A549 (cell line): ENCODE measurements at regions not wholly inside any gene's neighbourhood (a gene's known extent, or its start where the extent isn't known, plus 50 kb on each side); places are given as distances from the start of the nearest gene placed in this dataset.

Experiments
- ATAC-seq, 2 experiments: fragments of 200-7000 bp in 1 of 2; fragments of >200 bp in 1 of 2; cut with Nextera tagmentation in 1 of 2; cut with Tn5 transposase in 1 of 2; 3 replicates each; pipeline versions ENCODE4 v1.8.0 to v1.9.1; 2018 to 2020; ENCODE audit warnings: mild to moderate bottlenecking in 1 of 2, moderate library complexity in 1 of 2
- CTCF ChIA-PET: fragments of 300-600 bp; sonication (Branson Sonifier 250); formaldehyde crosslinking; extraction: SDS; loops from one replicate; lab custom pipeline; 2021; ENCODE audit warnings: antibody characterized with exemption, inconsistent platforms; lab: Yijun Ruan, JAX
- POLR2A ChIA-PET: fragments of 350-600 bp; formaldehyde crosslinking; extraction: SDS; loops from one replicate; lab custom pipeline; 2021; ENCODE audit warnings: antibody characterized with exemption, inconsistent platforms; lab: Yijun Ruan, JAX
- DNase-seq, 2 experiments: peaks; one replicate each; pipeline versions ENCODE4 v3.0.0 to v3.0.0-alpha.2; 2011 to 2016; ENCODE audit warnings: low read depth in 1 of 2, low spot score in 1 of 2
- FAIRE-seq: peaks from 2 replicates; lab custom pipeline; 2011; peaks lifted over from hg19 to GRCh38; lab: Jason Lieb, UNC
- H3K27ac ChIP-seq, 2 experiments: fragments of >200 bp; sonication (Bioruptor Twin); formaldehyde crosslinking; 3 replicates each; pipeline ENCODE4 v1.5.1; 2016 to 2017
- H3K4me1 ChIP-seq: fragments of >200 bp; sonication (Bioruptor Twin); formaldehyde crosslinking; 3 replicates; pipeline ENCODE4 v1.6.1; 2016
- H3K4me2 ChIP-seq: fragments of >200 bp; sonication (Bioruptor Twin); formaldehyde crosslinking; 3 replicates; pipeline ENCODE4 v1.6.1; 2016
- H3K4me3 ChIP-seq: fragments of >200 bp; sonication (Bioruptor Twin); formaldehyde crosslinking; 3 replicates; pipeline ENCODE4 v1.5.1; 2016
- H3K9me3 ChIP-seq: fragments of >200 bp; sonication (Bioruptor Twin); formaldehyde crosslinking; 3 replicates; pipeline ENCODE4 v1.6.1; 2016
- BCL3 ChIP-seq: fragments of >200 bp; sonication (Bioruptor Twin); formaldehyde crosslinking; IDR thresholded peaks from 3 replicates; pipeline ENCODE4 v1.6.1; 2016
- CEBPB ChIP-seq, 2 experiments: fragments of >200 bp in 1 of 2; sonication (Bioruptor Twin) in 1 of 2; formaldehyde crosslinking in 1 of 2; IDR thresholded peaks; 2 replicates each; pipeline ENCODE4 v1.6.1; 2012 to 2016
- CHD4 ChIP-seq: fragments of 200-600 bp; sonication (generic); IDR thresholded peaks from 2 replicates; pipeline ENCODE4 v1.6.1; 2016; ENCODE audit warnings: antibody characterized with exemption, mild to moderate bottlenecking, borderline replicate concordance
- CTCF ChIP-seq: fragments of >200 bp; sonication (Bioruptor Twin); formaldehyde crosslinking; IDR thresholded peaks from 3 replicates; pipeline ENCODE4 v1.5.1; 2016
- FOXS1 ChIP-seq: fragments of 250-450 bp; sonication (Bioruptor Pico); IDR thresholded peaks from 2 replicates; pipeline ENCODE4 v1.5.0; 2020; ENCODE audit warnings: mild to moderate bottlenecking, moderate library complexity
- GATA3 ChIP-seq: IDR thresholded peaks from 2 replicates; pipeline ENCODE4 v1.6.1; 2012; ENCODE audit warnings: borderline replicate concordance
- HMGXB4 ChIP-seq: fragments of 250-450 bp; sonication (Bioruptor Pico); IDR thresholded peaks from 2 replicates; pipeline ENCODE4 v1.5.0; 2021; ENCODE audit warnings: mild to moderate bottlenecking, moderate library complexity, borderline replicate concordance
- HOXA7 ChIP-seq: fragments of 250-450 bp; sonication (Bioruptor Pico); IDR thresholded peaks from 2 replicates; pipeline ENCODE4 v1.5.0; 2020; ENCODE audit warnings: mild to moderate bottlenecking, moderate library complexity
- HOXB5 ChIP-seq: fragments of 250-450 bp; sonication (Bioruptor Pico); IDR thresholded peaks from 2 replicates; pipeline ENCODE4 v1.5.0; 2020; ENCODE audit warnings: mild to moderate bottlenecking, moderate library complexity
- JUN ChIP-seq, 2 experiments: fragments of >200 bp; sonication (Bioruptor Twin); formaldehyde crosslinking; IDR thresholded peaks; 2 replicates in 1 of 2; 3 replicates in 1 of 2; pipeline ENCODE4 v1.6.1; 2016 to 2017
- MAFK ChIP-seq: fragments of 450-650 bp; IDR thresholded peaks from 2 replicates; pipeline ENCODE4 v1.6.1; 2014; ENCODE audit not compliant: partially characterized antibody
- MYC ChIP-seq: IDR thresholded peaks from 2 replicates; pipeline ENCODE4 v1.6.1; 2012; ENCODE audit warnings: mild to moderate bottlenecking, inconsistent platforms, low read length, improper control_type of control experiment, borderline replicate concordance
- RAD21 ChIP-seq, 2 experiments: fragments of >200 bp in 1 of 2; sonication (Bioruptor Twin) in 1 of 2; formaldehyde crosslinking in 1 of 2; IDR thresholded peaks in 1 of 2; conservative IDR thresholded peaks in 1 of 2; 2 replicates in 1 of 2; 3 replicates in 1 of 2; pipeline ENCODE4 v1.6.1; 2012 to 2018; ENCODE audit warnings: inconsistent platforms in 1 of 2
- SMC3 ChIP-seq: fragments of >200 bp; sonication (Bioruptor Twin); formaldehyde crosslinking; IDR thresholded peaks from 3 replicates; pipeline ENCODE4 v1.6.1; 2018; ENCODE audit warnings: inconsistent platforms
- SREBF2 ChIP-seq: fragments of 450-650 bp; IDR thresholded peaks from 2 replicates; pipeline ENCODE4 v1.6.1; 2014; ENCODE audit warnings: mild to moderate bottlenecking, moderate library complexity
- TP53 ChIP-seq: fragments of 250-450 bp; sonication (Bioruptor Pico); IDR thresholded peaks from 2 replicates; pipeline ENCODE4 v1.5.0; 2021; ENCODE audit warnings: mild to moderate bottlenecking, moderate library complexity
- USF2 ChIP-seq: fragments of 450-650 bp; IDR thresholded peaks from 2 replicates; pipeline ENCODE4 v1.6.1; 2014; ENCODE audit warnings: antibody characterized with exemption
- ZFP36 ChIP-seq: fragments of 450-650 bp; IDR thresholded peaks from 2 replicates; pipeline ENCODE4 v1.6.1; 2014; ENCODE audit warnings: borderline replicate concordance; ENCODE audit not compliant: partially characterized antibody
- ZNF302 ChIP-seq: fragments of 250-450 bp; sonication (Bioruptor Pico); IDR thresholded peaks from 2 replicates; pipeline ENCODE4 v1.9.0; 2021; ENCODE audit warnings: inconsistent platforms, mild to moderate bottlenecking, moderate library complexity
- ZSCAN20 ChIP-seq: fragments of 250-450 bp; sonication (Bioruptor Pico); IDR thresholded peaks from 2 replicates; pipeline ENCODE4 v1.8.0; 2022; ENCODE audit warnings: mild to moderate bottlenecking, moderate library complexity
- WGBS: methylation state at CpG from one replicate; pipeline ENCODE4 v1.1.6; 2017; ENCODE audit errors: missing lambda C conversion rate; 5-methylcytosine and 5-hydroxymethylcytosine counted together
- TF ChIP-seq, protein P1 (sequence below): IDR thresholded peaks from 2 replicates; pipeline ENCODE4 v1.6.1; 2012
- TF ChIP-seq, protein P2 (sequence below): IDR thresholded peaks from 2 replicates; pipeline ENCODE4 v1.6.1; 2012

DNA sequence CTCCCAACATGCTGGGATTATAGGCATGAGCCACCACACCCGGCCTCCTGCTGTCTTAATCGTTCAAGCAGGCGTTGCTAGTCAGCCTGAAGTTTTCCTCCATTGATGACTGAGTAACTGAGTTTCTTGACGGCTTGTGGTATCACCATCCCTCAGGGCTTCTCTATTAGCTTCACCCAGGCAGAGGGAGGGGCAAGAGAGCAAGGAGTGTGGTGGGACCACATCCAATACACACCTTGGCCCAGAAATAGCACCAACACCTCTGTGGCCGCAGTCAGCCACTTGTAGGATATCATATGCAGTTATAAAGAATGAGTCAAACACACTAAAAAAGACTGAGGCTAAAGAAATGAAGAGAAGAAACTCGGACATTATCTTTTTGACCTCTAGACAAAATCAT, 1009.4 kb upstream of the CELF4 start:
- Histone ChIP-seq H3K4me1 (no peaks in the 10 kb centered on the region), H3K9me3 (no peaks in the 10 kb centered on the region), H3K4me3 (no peak overlapping the region), H3K4me2 (no peak overlapping the region), H3K27ac (no peak overlapping the region)
- ChIA-PET POLR2A (no interaction called here), CTCF (interaction anchor here (0.6 kb wide), 1 partner anchor 20 kb away, joined by 3 read pairs; no protein-coding TSS in a partner anchor)
- ATAC-seq: no peak
- 2% methylated on average over 6 of the region's 6 CpGs for WGBS
- no peak for DNase-seq
- no peak for TF ChIP-seq SMC3
- no peak for TF ChIP-seq HMGXB4 (CRISPR knock-in tag)
- no peak for TF ChIP-seq CHD4
- no peak for TF ChIP-seq USF2
- TF ChIP-seq SREBF2: no peak
- no peak for TF ChIP-seq FOXS1 (CRISPR knock-in tag)
- no peak for TF ChIP-seq HOXB5 (CRISPR knock-in tag)
- TF ChIP-seq BCL3: no peak
- no peak for TF ChIP-seq JUN (IDR thresholded peaks at IDR 0.05)
- no peak for TF ChIP-seq MAFK
- no peak for TF ChIP-seq CTCF
- TF ChIP-seq, protein P1, sequence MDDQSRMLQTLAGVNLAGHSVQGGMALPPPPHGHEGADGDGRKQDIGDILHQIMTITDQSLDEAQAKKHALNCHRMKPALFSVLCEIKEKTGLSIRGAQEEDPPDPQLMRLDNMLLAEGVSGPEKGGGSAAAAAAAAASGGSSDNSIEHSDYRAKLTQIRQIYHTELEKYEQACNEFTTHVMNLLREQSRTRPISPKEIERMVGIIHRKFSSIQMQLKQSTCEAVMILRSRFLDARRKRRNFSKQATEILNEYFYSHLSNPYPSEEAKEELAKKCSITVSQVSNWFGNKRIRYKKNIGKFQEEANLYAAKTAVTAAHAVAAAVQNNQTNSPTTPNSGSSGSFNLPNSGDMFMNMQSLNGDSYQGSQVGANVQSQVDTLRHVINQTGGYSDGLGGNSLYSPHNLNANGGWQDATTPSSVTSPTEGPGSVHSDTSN: no peak
- TF ChIP-seq MYC: no peak
- no peak for TF ChIP-seq ZNF302 (CRISPR knock-in tag)
- FAIRE-seq: no peak

DNA sequence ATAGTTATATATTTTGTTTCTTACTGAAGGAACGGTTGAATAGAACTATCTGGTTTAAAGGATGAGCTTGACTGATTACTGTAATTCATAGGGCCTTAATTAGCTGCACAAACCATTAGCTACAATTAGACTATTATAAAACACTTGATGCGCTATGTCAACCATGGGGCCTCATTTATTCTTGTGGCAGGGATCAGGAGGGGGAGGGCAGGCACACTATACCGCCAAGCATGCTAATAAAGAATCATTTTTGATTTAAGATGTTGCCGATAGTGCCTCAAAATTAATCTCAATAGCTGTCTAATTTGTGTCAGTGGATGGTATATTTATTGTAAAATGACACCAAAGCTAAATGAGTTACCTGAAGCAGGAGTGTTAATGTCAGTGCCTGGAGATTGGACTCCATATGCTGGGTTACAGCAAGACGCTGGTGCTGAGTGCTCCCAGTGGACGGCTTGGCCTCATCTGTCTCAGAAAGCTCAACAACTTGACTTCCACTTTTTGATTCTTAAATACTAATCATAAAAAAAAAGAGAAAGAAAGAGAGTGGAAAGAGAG, 1007.0 kb upstream of the CELF4 start:
- ChIA-PET CTCF (no interaction called here), POLR2A (no interaction called here)
- FAIRE-seq (no peak), ATAC-seq (no peak), DNase-seq (no peak)
- WGBS: 10% methylated on average over 6 of the region's 6 CpGs
- H3K27ac ChIP-seq: no peak overlapping the region
- H3K4me1 ChIP-seq: no peaks in the 10 kb centered on the region
- H3K9me3 ChIP-seq: no peaks in the 10 kb centered on the region
- no peak overlapping the region for H3K4me2 ChIP-seq
- no peak overlapping the region for H3K4me3 ChIP-seq
- TF ChIP-seq CEBPB (IDR thresholded peaks at IDR 0.05) (no peak), RAD21 (conservative IDR thresholded peaks at IDR 0.05 in 1 of 2, IDR thresholded peaks at IDR 0.05 in 1 of 2) (no peak), TP53 (CRISPR knock-in tag) (no peak), GATA3 (no peak), ZSCAN20 (no peak), HOXA7 (CRISPR knock-in tag) (no peak), ZFP36 (no peak), ZNF302 (CRISPR knock-in tag) (no peak)
- TF ChIP-seq, protein P2, sequence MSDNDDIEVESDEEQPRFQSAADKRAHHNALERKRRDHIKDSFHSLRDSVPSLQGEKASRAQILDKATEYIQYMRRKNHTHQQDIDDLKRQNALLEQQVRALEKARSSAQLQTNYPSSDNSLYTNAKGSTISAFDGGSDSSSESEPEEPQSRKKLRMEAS: no peak
